ENCODE measurements at regions not wholly inside any gene's neighbourhood (a gene's known extent, or its start where the extent isn't known, plus 50 kb on each side); places are given as distances from the start of the nearest gene placed in this dataset.

DNA sequence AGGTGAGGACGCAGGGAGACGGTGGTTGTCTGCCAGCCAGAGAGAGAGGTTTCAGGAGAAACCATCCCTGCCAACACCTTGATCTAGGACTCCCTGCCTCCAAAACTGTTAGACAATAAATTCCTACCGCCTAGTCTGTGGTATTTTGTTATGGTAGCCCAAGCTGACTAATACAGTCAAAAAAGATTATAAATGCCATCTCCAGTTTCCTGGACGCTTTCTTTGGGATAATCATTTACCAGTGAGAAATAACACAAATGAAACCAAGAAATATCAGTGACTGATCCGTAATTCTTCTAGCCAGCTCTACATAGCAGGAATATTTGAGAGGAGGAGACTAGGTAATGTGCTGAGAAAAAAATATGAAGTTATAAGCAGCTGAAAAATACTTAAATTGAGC lies 707.8 kb upstream of the LMCD1 start:
- intact Hi-C loops (cut with micrococcal nuclease): no loop called here

DNA sequence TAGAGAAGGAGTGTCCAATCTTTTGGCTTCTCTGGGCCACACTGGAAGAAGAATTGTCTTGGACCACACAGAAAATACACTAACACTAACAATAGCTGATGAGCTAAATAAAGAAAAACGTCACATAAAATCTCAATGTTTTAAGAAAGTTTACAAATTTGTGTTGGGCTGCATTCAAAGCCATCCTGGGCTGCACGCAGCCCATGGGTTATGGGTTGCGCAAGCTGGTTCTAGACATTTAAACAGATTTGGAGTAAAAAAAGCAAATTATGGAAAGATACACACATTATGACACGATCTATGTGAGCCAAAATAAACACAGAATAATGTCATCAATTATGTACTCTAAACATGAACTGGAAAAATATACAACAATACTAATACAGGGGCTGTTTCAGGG lies 703.3 kb upstream of the LMCD1 start:
- intact Hi-C loops (cut with micrococcal nuclease): no loop called here

DNA sequence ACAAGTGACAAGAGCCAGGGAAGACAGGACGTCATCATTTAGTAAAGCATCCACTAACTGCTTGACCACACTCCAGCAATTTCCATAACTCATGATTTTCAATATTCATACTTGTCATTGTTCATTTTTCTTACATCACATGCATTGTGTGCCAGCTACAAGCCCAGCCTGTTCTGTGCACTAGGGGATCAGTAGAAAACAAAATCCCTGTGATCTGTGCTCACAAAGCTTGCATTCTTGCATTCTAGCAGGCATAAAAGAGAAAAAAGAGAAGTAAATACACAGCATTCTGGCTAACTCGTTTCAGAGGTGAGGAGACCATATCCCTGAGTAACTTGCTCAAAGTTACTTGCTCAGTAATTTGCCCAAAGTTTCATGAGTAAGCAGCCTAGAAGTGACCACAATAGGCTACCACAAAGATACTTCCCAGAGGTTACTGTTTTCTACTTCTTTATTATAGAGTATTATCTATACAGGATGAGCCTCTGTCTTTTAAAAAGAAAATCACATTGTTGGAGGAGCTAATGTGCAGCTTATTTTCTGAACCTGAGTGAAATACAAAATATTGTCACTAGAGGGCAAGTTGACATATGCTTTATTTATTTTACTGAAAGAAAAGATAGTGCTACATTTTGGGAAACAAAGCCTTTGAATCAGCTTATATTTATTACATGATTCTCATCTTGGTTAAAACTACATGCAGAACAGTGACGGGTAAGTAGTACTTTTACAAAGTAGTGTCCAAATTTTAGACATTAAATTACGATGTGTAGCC lies 701.4 kb upstream of the LMCD1 start:
- intact Hi-C loops (cut with micrococcal nuclease): no loop called here

DNA sequence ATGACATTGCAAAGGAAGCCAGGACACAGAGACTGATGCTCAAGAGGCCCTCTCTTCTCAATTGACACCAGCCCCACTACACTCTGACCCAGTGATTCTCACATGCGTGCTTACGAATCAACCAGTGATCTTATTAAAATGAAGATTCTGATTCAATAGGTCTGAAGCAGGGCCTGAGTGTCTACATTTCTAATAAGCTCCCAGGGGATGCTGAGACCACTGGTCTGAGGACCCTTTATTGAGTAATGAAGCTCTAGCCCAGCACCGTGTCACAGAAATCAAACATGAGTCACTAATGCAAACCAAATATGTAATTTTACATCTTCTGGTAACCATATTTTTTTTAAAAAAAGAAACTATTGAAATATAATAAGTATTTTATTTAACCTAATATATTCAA lies 689.1 kb upstream of the LMCD1 start:
- intact Hi-C loops (cut with micrococcal nuclease): no loop called here

DNA sequence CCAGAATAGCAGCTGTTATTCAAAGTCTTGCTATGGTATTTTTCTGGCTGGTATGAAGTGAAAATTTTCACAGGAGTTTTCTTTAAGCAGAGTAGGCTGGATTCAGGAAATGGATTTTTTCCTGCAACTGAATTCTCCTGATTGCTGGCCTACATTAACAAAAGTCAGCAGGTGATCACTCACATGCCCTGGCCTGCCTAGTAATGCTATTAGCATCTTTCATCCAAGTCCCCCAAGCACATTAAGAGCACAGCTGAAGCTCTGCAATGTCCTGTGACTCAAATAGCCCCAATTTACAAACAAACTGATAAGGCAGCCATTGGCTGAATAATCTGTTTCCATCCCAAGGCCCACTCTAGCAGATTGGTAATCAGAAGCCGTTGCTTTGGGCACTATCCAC lies 688.3 kb upstream of the LMCD1 start:
- intact Hi-C loops (cut with micrococcal nuclease): no loop called here

DNA sequence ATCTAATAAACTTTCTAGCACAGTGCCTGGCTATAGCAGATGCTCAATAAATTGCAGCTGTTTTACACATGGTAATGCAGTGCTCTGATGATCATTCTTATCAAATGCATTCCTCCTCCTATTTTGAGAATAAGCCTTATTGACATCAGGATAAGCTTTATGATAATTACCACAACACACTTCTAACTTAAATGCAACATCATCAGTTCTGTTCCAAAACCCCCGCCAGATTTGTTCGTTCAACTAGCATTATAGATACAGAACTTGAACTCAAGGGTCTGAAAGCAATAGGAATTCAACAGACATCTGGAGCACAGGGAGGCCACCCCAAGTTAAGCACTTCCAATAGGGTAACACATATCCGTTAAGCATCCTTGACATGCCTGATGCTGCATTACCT lies 684.4 kb upstream of the LMCD1 start:
- intact Hi-C loops (cut with micrococcal nuclease): no loop called here

DNA sequence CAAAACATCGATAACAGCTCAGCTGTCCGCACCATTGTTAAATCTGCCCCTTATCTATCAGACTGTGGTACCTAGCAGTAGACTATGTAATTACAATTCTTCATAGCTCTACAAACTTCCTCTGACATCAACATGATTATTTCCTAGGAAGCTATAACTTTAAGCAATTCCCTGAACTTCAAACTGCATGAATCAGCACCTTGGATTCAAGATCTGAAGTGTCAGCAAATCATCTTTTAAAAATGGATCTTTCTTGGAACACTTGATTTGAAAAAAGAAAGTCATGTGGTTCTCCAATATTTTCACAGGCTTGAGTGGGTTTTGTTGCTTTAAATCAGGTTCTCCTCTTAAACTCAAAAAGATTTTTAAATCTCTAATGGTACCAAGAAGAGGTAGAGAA lies 680.7 kb upstream of the LMCD1 start:
- intact Hi-C loops (cut with micrococcal nuclease): no loop called here

DNA sequence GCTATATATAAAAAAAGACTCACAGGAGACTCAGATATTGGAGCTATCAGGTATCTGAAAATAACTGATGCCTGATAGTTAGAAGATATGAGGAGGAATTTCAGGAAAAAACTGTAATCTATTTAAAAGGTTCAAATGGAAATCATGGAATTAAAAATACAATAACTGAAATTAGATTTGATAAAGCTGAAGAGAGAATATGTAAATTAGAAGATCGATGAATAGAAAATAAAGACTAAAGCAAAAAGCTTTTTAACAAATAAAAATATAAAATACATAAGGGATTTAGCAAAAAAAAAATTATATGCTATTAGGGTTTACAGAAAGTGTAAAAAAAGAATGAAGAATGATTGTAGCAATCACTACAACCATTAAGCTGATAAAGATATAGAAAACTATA lies 679.8 kb upstream of the LMCD1 start:
- intact Hi-C loops (cut with micrococcal nuclease): no loop called here

DNA sequence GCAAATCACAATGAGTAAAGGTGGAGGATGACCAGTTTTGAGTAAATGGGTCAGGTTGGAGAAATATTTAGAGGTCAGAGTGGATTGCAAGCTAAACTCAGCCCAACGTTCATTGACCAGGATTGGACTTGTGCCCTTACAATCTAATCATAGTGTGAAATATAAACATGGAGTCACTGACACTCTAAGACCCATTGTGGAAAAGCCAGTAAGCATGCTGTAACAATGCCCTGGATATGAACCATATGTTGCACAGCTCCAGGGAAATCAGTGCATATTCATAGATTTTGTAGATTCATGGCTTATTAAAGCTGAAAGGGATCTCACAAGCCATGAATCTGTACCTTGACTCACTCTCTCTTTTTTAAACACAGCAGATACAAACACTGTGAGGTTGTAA lies 660.2 kb upstream of the LMCD1 start:
- intact Hi-C loops (cut with micrococcal nuclease): no loop called here

DNA sequence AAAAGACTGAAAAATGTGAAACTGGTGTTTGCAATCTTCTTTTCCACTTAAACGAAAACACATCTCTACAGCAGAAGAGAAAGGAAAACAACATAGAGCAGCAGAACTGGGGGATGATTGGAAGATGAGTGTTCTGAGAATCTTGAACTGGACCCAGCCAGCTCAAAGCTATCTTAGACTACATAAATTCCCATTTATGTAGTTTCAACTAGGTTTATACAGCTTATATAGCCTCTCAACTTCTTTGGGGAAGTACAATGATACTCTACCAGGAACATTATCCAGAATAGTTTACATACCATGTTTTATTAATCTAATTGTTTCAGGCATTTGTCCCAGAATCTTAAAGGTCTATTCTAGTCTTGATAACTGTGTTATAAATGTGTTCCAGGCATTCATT lies 658.2 kb upstream of the LMCD1 start:
- intact Hi-C loops (cut with micrococcal nuclease): no loop called here

DNA sequence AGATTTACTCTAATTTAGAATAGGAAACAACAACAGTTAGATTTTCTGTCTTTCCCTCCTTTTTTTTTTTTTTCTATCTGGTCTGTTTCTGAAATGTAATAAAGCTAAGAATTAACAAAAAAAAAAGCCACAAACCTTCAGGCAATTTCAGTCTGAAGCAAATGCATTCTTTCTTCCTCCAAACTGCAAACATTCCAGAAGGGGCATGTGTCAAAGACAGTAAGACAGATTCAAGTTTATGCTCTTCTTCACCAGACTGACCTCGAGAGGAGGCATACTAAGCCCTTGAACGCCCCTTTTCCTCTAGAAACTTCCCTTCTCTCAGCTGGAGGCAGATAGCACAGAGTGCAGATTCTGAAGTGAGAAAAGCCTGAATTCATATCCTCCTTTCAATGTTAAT lies 654.6 kb upstream of the LMCD1 start:
- intact Hi-C loops (cut with micrococcal nuclease): no loop called here

DNA sequence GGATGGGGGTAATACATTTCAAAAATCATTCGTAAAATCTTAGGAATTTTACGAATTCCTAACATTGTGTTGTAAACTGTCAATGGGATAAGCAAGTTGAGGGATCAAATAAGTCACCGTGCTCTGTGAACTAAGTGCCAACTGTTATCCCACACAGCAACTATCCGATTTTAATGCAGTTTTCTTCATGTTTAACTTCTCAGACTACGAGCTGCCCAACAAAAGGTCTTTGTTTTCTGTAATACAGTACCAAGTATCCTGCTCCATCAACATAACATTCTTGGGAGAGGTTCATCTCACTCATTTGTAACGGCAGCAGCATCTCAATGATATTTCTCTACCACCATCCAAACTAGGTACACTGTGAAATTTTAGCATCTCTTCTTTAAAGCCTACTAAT lies 654.1 kb upstream of the LMCD1 start:
- intact Hi-C loops (cut with micrococcal nuclease): no loop called here

DNA sequence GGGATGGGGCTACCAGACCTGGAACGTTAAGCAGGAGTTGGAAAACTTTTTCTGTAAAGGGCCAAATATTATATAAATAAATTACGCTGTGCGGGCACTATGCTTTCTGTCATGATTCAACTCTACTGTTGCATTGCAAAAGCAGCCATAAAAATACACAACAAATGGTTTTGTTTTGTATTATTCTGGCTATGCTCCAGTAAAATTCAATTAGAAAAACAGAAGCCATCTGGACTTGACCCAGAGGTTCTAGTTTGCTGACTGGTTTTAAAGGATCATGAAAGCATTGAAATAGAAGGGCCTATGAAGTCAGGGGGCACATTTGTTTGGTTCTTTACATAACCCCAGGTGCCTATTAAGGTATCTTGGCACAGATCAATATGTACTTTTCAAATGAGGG lies 647.4 kb upstream of the LMCD1 start:
- intact Hi-C loops (cut with micrococcal nuclease): no loop called here

DNA sequence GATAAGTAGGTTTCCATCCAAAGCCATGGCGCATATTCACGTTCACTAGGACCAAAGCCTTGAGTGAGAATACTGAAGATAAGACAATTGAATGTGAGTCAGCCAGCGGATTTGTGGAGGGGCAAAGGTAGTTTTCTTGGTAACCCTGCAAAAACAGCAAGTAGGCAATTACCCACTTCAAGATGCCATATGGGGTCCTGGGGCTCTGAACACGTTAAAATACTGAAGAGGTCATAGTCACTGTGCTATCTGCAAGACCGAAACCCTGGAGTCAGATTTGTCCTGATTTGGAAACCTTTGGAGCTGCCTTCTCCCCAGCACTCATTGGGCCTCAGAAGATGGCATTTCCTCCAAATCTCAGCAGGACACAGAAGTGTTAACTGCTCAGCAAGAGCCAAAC lies 646.9 kb upstream of the LMCD1 start:
- intact Hi-C loops (cut with micrococcal nuclease): no loop called here

DNA sequence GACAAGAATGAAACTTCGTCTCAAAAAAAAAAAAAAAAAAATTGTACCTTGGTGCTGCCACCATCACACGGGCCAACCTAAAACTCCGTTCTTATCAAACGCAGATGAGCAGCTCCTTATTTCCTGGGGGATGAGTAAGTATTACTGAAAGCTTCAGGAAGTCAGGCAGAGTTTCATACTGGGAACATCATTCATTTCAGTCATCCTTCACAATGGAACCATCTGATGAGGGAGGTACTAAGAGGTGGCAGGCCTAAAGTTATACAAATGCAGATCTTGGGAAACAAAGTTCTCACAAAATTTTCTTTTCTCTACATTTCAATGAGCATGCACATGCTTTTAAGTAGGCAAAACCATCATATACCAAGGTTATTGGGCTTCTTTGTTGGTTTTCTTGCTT lies 636.0 kb upstream of the LMCD1 start:
- intact Hi-C loops (cut with micrococcal nuclease): no loop called here

DNA sequence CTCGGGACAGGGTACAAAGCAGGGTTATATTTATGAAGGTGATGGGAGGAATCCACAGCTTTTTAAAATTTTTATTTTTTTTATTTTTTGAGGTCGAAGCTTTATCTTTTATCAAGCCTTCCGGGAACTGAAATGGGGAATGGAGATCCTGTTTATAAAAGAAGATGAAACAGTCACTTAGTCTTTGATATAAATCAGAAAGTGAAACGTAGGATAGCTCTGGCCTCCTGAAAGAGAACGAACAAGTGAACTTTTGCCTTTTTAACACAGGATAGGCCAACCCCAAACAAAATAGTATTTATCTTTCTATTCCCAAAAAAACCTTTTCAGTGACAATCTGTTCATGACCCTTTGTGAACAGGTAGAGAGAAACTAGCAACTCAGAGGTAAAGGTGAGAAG lies 634.0 kb upstream of the LMCD1 start:
- intact Hi-C loops (cut with micrococcal nuclease): no loop called here

DNA sequence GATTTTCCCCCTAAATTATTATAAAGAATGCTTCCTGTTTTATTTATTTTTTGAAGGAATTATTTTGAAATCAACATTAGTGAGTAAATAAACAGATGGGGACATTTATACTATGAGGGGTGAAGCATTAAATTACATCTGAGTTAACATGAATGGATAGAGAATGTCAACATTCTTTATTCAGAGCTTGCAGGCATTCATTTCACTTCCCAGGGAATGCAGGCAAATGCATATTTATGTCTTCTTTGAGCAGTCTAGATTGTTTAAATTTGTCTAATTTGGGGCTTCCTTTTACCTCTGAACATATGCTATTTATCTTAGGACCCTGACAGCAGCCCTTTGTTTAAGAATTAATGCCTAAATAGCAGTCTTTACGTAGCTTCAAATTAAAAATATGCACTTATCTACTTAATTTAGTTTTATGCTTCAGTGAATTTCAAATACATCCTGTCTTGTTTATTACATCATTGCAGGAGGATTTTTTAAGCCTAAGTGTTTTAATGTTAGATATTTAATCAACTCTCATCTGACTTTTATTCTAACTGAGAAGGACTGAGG lies 630.5 kb upstream of the LMCD1 start:
- intact Hi-C loops (cut with micrococcal nuclease): no loop called here

DNA sequence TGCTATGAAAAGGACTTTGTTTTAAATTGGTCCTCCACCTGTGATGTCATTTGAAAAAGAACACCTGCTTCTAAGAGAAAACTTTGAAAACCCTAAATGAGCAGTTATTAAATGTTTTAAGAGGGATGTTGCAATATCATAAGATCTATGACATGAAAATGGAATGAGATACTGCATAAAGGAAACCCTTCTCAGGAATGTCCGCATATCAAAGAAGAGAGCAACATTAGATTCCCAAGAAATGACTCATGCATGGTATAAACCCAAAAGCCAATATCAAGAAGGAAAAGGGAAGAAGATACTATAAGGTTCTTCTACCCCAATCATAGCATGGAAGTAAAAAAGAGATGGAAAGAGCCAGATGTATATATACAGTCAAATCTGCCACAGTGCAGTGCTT lies 627.5 kb upstream of the LMCD1 start:
- intact Hi-C loops (cut with micrococcal nuclease): no loop called here

DNA sequence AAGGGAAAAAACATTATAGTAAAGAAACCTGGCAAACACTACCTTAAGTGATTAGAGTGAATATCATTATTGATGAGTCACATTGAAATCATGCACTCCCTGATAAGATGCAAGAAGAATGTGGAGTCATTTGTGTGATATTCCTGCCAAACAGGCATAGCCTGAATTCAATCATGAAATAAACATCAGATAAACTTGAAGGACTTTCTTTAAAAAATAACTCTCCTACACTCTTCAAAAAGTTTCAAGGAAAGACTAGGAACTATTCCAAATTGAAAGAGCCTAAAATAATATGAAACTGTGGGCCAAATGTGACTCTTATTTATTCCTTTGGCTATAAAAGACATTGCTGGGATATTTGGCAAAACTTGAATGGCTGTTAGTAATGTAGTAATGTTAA lies 625.7 kb upstream of the LMCD1 start:
- intact Hi-C loops (cut with micrococcal nuclease): no loop called here

DNA sequence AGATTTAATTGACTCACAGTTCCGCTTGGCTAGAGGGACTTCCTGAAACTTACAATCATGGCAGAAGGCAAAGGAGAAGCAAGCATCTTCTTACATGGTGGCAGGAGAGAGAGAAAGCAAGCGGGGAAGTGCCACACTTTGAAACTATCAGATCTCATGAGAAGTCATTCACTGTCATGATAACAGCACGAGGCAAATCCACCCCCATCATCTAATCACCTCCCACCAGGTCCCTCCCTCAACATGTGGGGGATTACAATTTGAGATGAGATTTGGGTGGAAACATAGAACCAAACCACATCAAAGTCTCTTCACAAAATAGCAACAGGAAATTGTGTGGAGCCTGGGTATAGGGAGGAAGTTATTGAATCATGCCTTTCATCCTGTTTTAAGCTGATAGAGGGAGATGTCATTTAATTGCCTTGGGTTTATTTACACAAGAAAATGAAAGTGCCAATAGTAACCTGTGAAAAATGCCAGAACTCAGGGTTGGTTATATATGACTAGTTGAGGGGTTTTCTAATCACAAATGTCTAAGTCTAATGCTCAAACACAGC lies 624.8 kb upstream of the LMCD1 start:
- intact Hi-C loops (cut with micrococcal nuclease): no loop called here

DNA sequence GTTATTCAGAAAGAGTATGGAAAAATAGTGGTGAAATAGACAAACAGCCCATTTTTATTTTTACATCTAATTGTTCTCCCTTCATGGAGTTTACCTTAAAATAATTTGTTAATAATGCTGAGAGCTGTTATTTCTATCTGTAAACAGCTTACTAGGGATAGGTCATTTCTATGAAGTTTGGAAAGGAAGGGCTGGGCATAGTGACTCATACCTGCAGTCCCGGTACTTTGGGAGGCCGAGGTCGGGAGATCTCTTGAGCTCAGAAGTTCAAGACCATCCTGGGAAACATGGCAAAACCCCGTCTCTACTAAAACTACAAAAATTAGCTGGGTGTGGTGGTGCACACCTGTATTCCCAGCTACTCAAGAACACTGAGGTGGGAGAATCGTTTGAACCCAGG lies 624.3 kb upstream of the LMCD1 start:
- intact Hi-C loops (cut with micrococcal nuclease): no loop called here

DNA sequence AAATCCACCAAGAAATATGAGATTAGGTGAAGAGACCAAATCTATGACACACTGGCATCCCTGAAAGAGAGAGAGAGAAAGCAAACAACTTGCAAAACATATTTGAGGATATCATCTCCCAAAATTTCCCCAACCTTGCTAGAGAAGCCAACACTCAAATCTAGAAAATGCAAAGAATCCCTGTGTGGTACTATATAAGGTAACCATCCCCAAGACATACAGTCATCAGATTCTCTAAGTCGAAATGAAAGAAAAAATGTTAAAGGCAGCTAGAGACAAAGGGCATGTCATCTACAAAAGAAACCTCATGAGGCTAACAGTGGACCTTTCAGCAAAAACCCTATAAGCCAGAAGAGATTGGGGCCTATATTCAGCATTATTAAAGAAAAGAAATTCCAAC lies 622.1 kb upstream of the LMCD1 start:
- intact Hi-C loops (cut with micrococcal nuclease): no loop called here

DNA sequence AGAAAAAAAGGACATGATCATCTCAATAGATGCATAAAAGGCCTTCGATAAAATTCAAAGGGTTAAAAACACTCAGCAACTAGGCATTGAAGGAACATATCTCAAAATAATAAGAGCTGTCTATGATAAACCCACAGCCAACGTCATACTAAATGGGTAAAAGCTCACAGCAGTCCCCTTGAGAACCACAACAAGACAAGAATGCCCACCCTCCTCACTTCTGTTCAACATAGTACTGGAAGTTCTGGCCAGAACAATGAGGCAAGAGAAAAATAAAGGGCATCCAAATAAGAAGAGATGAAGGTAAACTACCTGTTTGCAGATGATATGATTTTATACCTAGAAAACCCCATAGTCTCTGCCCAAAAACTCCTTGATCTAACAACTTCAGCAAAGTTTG lies 619.7 kb upstream of the LMCD1 start:
- intact Hi-C loops (cut with micrococcal nuclease): no loop called here
